GM23248 (cell line): ENCODE measurements at regions not wholly inside any gene's neighbourhood (a gene's known extent, or its start where the extent isn't known, plus 50 kb on each side); places are given as distances from the start of the nearest gene placed in this dataset.

Experiments used
- EZH2 ChIP-seq: fragments of 200-600 bp; sonication (generic); IDR thresholded peaks from 2 replicates; pipeline ENCODE4 v1.6.1; 2018; ENCODE audit warnings: antibody characterized with exemption, mild to moderate bottlenecking; ENCODE audit not compliant: insufficient read depth, poor library complexity, severe bottlenecking
- EZH2phosphoT487 ChIP-seq: fragments of 200-600 bp; sonication (generic); IDR thresholded peaks from 2 replicates; pipeline ENCODE4 v1.6.1; 2018; ENCODE audit warnings: antibody characterized with exemption, moderate library complexity, mild to moderate bottlenecking, low read depth; ENCODE audit not compliant: insufficient read depth

- no peak for TF ChIP-seq EZH2phosphoT487
- no peak for TF ChIP-seq EZH2
Observed at GRCh38 chr7:29657856-29658255, 94.2 kb downstream of the PRR15 start.
